Heart left ventricle (tissue), 16 donors: ENCODE measurements at regions not wholly inside any gene's neighbourhood (a gene's known extent, or its start where the extent isn't known, plus 50 kb on each side); places are given as distances from the start of the nearest gene placed in this dataset.

ENCODE experiments used
- ATAC-seq, 4 donors: fragments of 200-7000 bp; cut with Tn5 transposase; one replicate each; pipeline ENCODE4 v1.9.1; 2020 to 2022; ENCODE audit warnings: moderate library complexity in 4 of 4, mild to moderate bottlenecking in 3 of 4, moderate number of reproducible peaks in 1 of 4
- DNase-seq, 5 donors: peaks; one replicate each; pipeline ENCODE4 v3.0.0-alpha.2; 2020
- H3K27ac ChIP-seq, 12 donors: fragments of 200-600 bp; sonication (generic) in 4 of 12; one replicate each; pipeline versions ENCODE4 v1.5.0 to v1.8.0; 2016 to 2022; ENCODE audit warnings: mild to moderate bottlenecking in 2 of 12
- H3K27me3 ChIP-seq, 9 donors: fragments of 200-600 bp; sonication (generic) in 2 of 9; one replicate each; pipeline versions ENCODE4 v1.5.1 to v1.8.0; 2016 to 2022; ENCODE audit warnings: mild to moderate bottlenecking in 3 of 9
- H3K36me3 ChIP-seq, 9 donors: fragments of 200-600 bp; sonication (generic) in 2 of 9; one replicate each; pipeline versions ENCODE4 v1.5.0 to v1.8.0; 2018 to 2022; ENCODE audit warnings: mild to moderate bottlenecking in 2 of 9
- H3K4me1 ChIP-seq, 12 donors: fragments of 200-600 bp; sonication (generic) in 4 of 12; one replicate each; pipeline versions ENCODE4 v1.5.0 to v1.8.0; 2016 to 2022; ENCODE audit warnings: mild to moderate bottlenecking in 3 of 12
- H3K4me3 ChIP-seq, 12 donors: fragments of 200-600 bp; sonication (generic) in 4 of 12; one replicate each; pipeline versions ENCODE4 v1.5.0 to v1.8.0; 2017 to 2022; ENCODE audit warnings: mild to moderate bottlenecking in 9 of 12, moderate library complexity in 4 of 12
- H3K9me3 ChIP-seq, 12 donors: fragments of 200-600 bp; sonication (generic) in 4 of 12; one replicate each; pipeline versions ENCODE4 v1.5.0 to v1.8.0; 2016 to 2022; ENCODE audit warnings: mild to moderate bottlenecking in 1 of 12
- CTCF ChIP-seq, 12 donors: fragments of 200-600 bp; sonication (generic) in 4 of 12; IDR thresholded peaks; one replicate each; pipeline versions ENCODE4 v1.5.0 to v1.8.0; 2018 to 2022; ENCODE audit warnings: antibody characterized with exemption in 12 of 12, mild to moderate bottlenecking in 5 of 12
- POLR2A ChIP-seq, 2 donors: fragments of 450-650 bp; IDR thresholded peaks; one replicate each; pipeline ENCODE4 v1.6.1; 2017; ENCODE audit warnings: antibody characterized with exemption in 2 of 2, mild to moderate bottlenecking in 2 of 2, moderate library complexity in 2 of 2
- WGBS, 4 donors: extraction: QIAGEN DNeasy Blood & Tissue Kit in 2 of 4; methylation state at CpG; one replicate each; pipeline versions ENCODE4 v1.1.5 to v1.1.7; 2013 to 2018; 5-methylcytosine and 5-hydroxymethylcytosine counted together
- intact Hi-C, 10 donors: fragments of 100-400 bp; cut with DNase I; formaldehyde crosslinking; loops; one replicate each; pipeline versions ENCODE4 v1.11.1 to v1.14.2; 2022
- donor health status: ischemic (EF 13 %, LVEDD 7.1; RV severe dilation, severe dysfunction).
- donor health status: healthy with polysubstance abuse.
- donor health status: DM: no; HTN: yes; CAD: no.
- donor health status: DM: no; HTN: no; CAD: no.
- donor health status: ischemic (EF 25% LVEDD 6.9; RV normal size, moderate dysfunction).
- donor health status: ischemic (EF 25% LVEDD 5.7; RV mildly dilated, moderate dysfunction).
- donor health status: healthy.
- donor health status: DM: yes; HTN: yes; CAD: no.
- donor health status: ischemic (EF 35%, LVEDD 5.7; RV mildly dilated, moderate dysfunction).
- donor health status: nonischemic (EF 11% LVEDD 7.7; RV severe dilation, severe dysfunction).
- donor health status: DM: yes; HTN: yes; CAD: no.
- donor health status: PGD.
- donor health status: ischemic (EF 29% LVEDD 5.4; RV normal size, mild dysfunction).
- donor health status: nonischemic (EF 23%, LVEDD 6.1; RV moderate dilation, normal function).

- TF ChIP-seq CTCF (IDR thresholded peaks at IDR 0.05) (no peak), POLR2A (IDR thresholded peaks at IDR 0.05) (no peak)
- no peak for DNase-seq
- WGBS, 4 donors, result 93 to 100% (median 98%) methylated on average over 2 of the region's 2 CpGs
- Histone ChIP-seq H3K36me3 (no peaks in the 10 kb centered on the region), H3K27ac (no peak overlapping the region), H3K9me3 (no peaks in the 10 kb centered on the region), H3K4me1 (no peaks in the 10 kb centered on the region), H3K27me3 (no peaks in the 10 kb centered on the region), H3K4me3 (no peak overlapping the region)
- ATAC-seq, result no peak
- intact Hi-C loops, result no loop called here
Measured at GRCh38 chr2:58920001-58920400, 678.9 kb upstream of the FANCL start.

- 64 to 77% (median 71%) methylated on average over 4 of the region's 4 CpGs for whole genome bisulfite sequencing, 4 donors
- no peak overlapping the region for H3K4me3 ChIP-seq
Measured at GRCh38 chr2:58919316-58919715, 678.2 kb upstream of the FANCL start.

GRCh38 chr2:58918141-58918540 lies 677.0 kb upstream of the FANCL start:
- ATAC-seq, result no peak
- 51 to 66% (median 63%) methylated on average over 2 of the region's 2 CpGs for WGBS, 4 donors
- intact Hi-C loops, result no loop called here
- Histone ChIP-seq H3K9me3 (no peaks in the 10 kb centered on the region), H3K27ac (no peak overlapping the region), H3K4me1 (no peaks in the 10 kb centered on the region), H3K27me3 (no peaks in the 10 kb centered on the region), H3K36me3 (no peaks in the 10 kb centered on the region), H3K4me3 (no peak overlapping the region)
- DNase-seq, result no peak
- TF ChIP-seq CTCF (IDR thresholded peaks at IDR 0.05) (no peak), POLR2A (IDR thresholded peaks at IDR 0.05) (no peak)

More at GRCh38 chr2:58919316-58919715, 678.2 kb upstream of the FANCL start:
- H3K27me3 ChIP-seq, result no peaks in the 10 kb centered on the region
- no peak overlapping the region for H3K27ac ChIP-seq
- intact Hi-C loops, result no loop called here
- no peaks in the 10 kb centered on the region for H3K9me3 ChIP-seq
- H3K4me1 ChIP-seq, result no peaks in the 10 kb centered on the region
- ATAC-seq, result no peak
- no peaks in the 10 kb centered on the region for H3K36me3 ChIP-seq
- DNase-seq, result no peak
- TF ChIP-seq CTCF (IDR thresholded peaks at IDR 0.05), result no peak
- no peak for TF ChIP-seq POLR2A (IDR thresholded peaks at IDR 0.05)

- intact Hi-C loops, result no loop called here
- Histone ChIP-seq H3K36me3 (no peaks in the 10 kb centered on the region), H3K4me3 (no peak overlapping the region), H3K9me3 (no peaks in the 10 kb centered on the region), H3K4me1 (no peaks in the 10 kb centered on the region), H3K27me3 (no peaks in the 10 kb centered on the region), H3K27ac (no peak overlapping the region)
- 81 to 92% (median 87%) methylated on average over 6 of the region's 6 CpGs for WGBS, 4 donors
- TF ChIP-seq CTCF (IDR thresholded peaks at IDR 0.05) (no peak), POLR2A (IDR thresholded peaks at IDR 0.05) (no peak)
- ATAC-seq (no peak), DNase-seq (no peak)
Measured at GRCh38 chr2:58917596-58917995, 676.5 kb upstream of the FANCL start.
